ENCODE measurements at regions not wholly inside any gene's neighbourhood (a gene's known extent, or its start where the extent isn't known, plus 50 kb on each side); places are given as distances from the start of the nearest gene placed in this dataset.

- Histone ChIP-seq H3K9me3 (ENCODE audit: insufficient read depth, low read depth) (no peaks in the 10 kb centered on the region), H3K9me2 (ENCODE audit: insufficient read depth) (no peaks in the 10 kb centered on the region), H3K4me2 (no peak overlapping the region), H3K4me1 (replicated peaks; ENCODE audit: insufficient read depth) (no peaks in the 10 kb centered on the region), H3F3A (ENCODE audit: insufficient read depth, low read depth) (no peaks in the 10 kb centered on the region), H2AFZ (no peak overlapping the region), H3K79me2 (ENCODE audit: low read depth) (no peaks in the 10 kb centered on the region), H3K4me3 (no peak overlapping the region), H3K27me3 (ENCODE audit: insufficient read depth, low read depth) (no peaks in the 10 kb centered on the region), H3K36me3 (ENCODE audit: low read depth) (no peaks in the 10 kb centered on the region), H4K20me1 (ENCODE audit: insufficient read depth) (no peaks in the 10 kb centered on the region), H3K27ac (no peak overlapping the region)
- intact Hi-C loops (cut with micrococcal nuclease; ENCODE audit: unreplicated experiment), result no loop called here
- POLR2A ChIA-PET (ENCODE audit: unreplicated experiment), result interaction anchor here (0.5 kb wide), 1 partner anchor 573 kb away, joined by 4 read pairs; no protein-coding TSS in a partner anchor
- TF ChIP-seq EZH2 (IDR thresholded peaks at IDR 0.05; ENCODE audit: low read depth), result no peak
- TF ChIP-seq CTCF (conservative IDR thresholded peaks at IDR 0.05), result no peak
- no peak for DNase-seq
- CTCF ChIA-PET, result no interaction called here
- no TSS peak for BruUV-seq (replicated peaks)
Measured at GRCh38 chr13:99857738-99858137, 113.8 kb downstream of the ZIC5 start.

- H3K9me3 ChIP-seq (ENCODE audit: insufficient read depth, low read depth), result no peaks in the 10 kb centered on the region
- no peak for DNase-seq
- no peaks in the 10 kb centered on the region for H3K36me3 ChIP-seq (ENCODE audit: low read depth)
- H3K4me2 ChIP-seq, result no peak overlapping the region
- no peaks in the 10 kb centered on the region for H3K9me2 ChIP-seq (ENCODE audit: insufficient read depth)
- no peak overlapping the region for H3K4me3 ChIP-seq
- H3K4me1 ChIP-seq (replicated peaks; ENCODE audit: insufficient read depth), result no peaks in the 10 kb centered on the region
- H3K79me2 ChIP-seq (ENCODE audit: low read depth), result no peaks in the 10 kb centered on the region
- no peaks in the 10 kb centered on the region for H3F3A ChIP-seq (ENCODE audit: insufficient read depth, low read depth)
- intact Hi-C loops (cut with micrococcal nuclease; ENCODE audit: unreplicated experiment), result no loop called here
- BruUV-seq (replicated peaks), result no TSS peak
- no peaks in the 10 kb centered on the region for H4K20me1 ChIP-seq (ENCODE audit: insufficient read depth)
- no peak overlapping the region for H2AFZ ChIP-seq
- ChIA-PET CTCF (no interaction called here), POLR2A (ENCODE audit: unreplicated experiment) (no interaction called here)
- TF ChIP-seq CTCF (conservative IDR thresholded peaks at IDR 0.05), result no peak
- no peak for TF ChIP-seq EZH2 (IDR thresholded peaks at IDR 0.05; ENCODE audit: low read depth)
- H3K27ac ChIP-seq, result no peak overlapping the region
- H3K27me3 ChIP-seq (ENCODE audit: insufficient read depth, low read depth), result no peaks in the 10 kb centered on the region
Measured at GRCh38 chr13:99855526-99856420, 115.8 kb downstream of the ZIC5 start.

- intact Hi-C loops (cut with micrococcal nuclease; ENCODE audit: unreplicated experiment), result no loop called here
- Histone ChIP-seq H3K27me3 (ENCODE audit: insufficient read depth, low read depth) (no peaks in the 10 kb centered on the region), H3K4me3 (no peak overlapping the region), H3K36me3 (ENCODE audit: low read depth) (no peaks in the 10 kb centered on the region), H3K9me3 (ENCODE audit: insufficient read depth, low read depth) (no peaks in the 10 kb centered on the region), H3K9me2 (ENCODE audit: insufficient read depth) (no peaks in the 10 kb centered on the region), H4K20me1 (ENCODE audit: insufficient read depth) (no peaks in the 10 kb centered on the region), H3K27ac (no peak overlapping the region), H3F3A (ENCODE audit: insufficient read depth, low read depth) (no peaks in the 10 kb centered on the region), H2AFZ (no peak overlapping the region), H3K4me1 (replicated peaks; ENCODE audit: insufficient read depth) (no peaks in the 10 kb centered on the region), H3K79me2 (ENCODE audit: low read depth) (no peaks in the 10 kb centered on the region), H3K4me2 (no peak overlapping the region)
- ChIA-PET CTCF (no interaction called here), POLR2A (ENCODE audit: unreplicated experiment) (no interaction called here)
- BruUV-seq (replicated peaks), result no TSS peak
- DNase-seq, result no peak
- TF ChIP-seq CTCF (conservative IDR thresholded peaks at IDR 0.05) (no peak), EZH2 (IDR thresholded peaks at IDR 0.05; ENCODE audit: low read depth) (no peak)
Measured at GRCh38 chr13:99854366-99854765, 117.2 kb downstream of the ZIC5 start.
